ENCODE measurements at regions not wholly inside any gene's neighbourhood (a gene's known extent, or its start where the extent isn't known, plus 50 kb on each side); places are given as distances from the start of the nearest gene placed in this dataset.

DNA sequence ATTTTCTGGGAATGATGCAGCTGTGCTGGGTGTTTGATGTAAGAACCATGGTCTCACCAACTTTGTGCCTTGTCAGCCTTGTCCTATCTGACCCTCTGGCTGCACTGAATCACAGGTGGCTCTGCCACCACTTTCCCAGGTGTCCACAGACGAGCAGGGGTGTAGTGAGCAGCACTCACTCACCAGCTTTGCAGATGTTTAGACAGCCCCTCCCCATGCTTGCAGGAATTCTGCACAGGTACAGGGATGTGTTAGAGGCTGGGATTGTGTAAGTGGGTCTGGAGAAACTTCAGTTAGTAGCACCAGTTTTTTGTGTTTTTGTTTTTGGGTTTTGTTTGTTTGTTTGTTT lies 88.2 kb upstream of the NAA20 start:
- no peaks in the 10 kb centered on the region for H3K4me1 Mint-ChIP-seq
- no peaks in the 10 kb centered on the region for H3K36me3 Mint-ChIP-seq
- no peak overlapping the region for H3K27ac Mint-ChIP-seq
- CTCF ChIA-PET, result no interaction called here
- H3K27me3 Mint-ChIP-seq, result peaks cover 12% of the 10 kb centered on the region
- H3K4me3 Mint-ChIP-seq, result no peak overlapping the region
- DNase-seq, result no peak
- H3K9me3 Mint-ChIP-seq, result no peaks in the 10 kb centered on the region

DNA sequence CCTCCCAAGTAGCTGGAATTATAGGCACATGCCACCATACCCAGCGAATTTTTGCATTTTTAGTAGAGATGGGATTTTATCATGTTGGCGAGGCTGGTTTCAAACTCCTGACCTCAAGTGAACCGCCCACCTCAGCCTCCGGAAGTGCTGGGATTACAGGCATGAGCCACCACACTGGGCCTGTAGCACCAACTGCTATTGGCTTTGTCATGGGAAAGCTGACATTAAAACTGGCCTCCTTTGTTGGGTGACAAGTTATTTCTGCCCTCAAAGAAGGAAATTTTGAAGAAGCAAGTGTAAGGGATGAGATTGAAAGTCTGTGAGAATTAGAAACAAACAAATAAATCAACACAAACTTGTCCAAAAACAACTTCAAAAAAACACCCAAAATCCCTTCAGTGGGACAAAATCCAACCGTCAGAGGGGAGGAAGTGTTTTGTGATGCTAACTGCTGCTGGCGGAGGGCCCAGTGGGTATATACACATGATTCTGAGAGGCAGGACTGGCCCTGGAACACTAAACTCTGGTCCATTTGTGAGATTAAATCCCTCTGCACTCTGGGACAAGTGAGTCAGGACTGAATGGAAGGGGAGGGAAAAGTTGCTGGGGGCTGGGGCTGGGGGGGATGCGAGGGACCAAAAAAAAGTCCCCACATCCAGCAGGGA lies 87.5 kb upstream of the NAA20 start:
- no peaks in the 10 kb centered on the region for H3K4me1 Mint-ChIP-seq
- no peaks in the 10 kb centered on the region for H3K36me3 Mint-ChIP-seq
- CTCF ChIA-PET, result no interaction called here
- DNase-seq, result no peak
- peaks cover 12% of the 10 kb centered on the region for H3K27me3 Mint-ChIP-seq
- no peaks in the 10 kb centered on the region for H3K9me3 Mint-ChIP-seq
- H3K27ac Mint-ChIP-seq, result no peak overlapping the region
- no peak overlapping the region for H3K4me3 Mint-ChIP-seq

DNA sequence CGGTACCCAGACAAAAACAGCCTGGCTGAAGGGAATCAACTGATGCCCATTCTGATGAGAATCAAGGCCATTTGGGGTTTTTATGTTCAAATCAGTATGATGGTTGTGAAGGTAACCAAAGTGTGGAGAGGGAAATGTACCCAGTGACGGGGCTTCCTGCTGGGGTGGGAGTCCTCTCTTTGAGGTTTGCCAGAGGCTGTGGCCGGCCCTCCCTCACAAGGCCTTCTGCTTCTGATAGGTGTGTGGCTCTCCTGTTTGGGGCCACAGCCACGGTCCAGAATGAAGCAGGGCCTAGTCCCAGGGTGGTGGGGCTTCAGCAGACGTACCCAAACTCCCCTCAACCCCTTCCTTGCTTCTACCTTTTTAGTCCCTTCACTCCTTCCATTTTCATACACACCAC lies 86.7 kb upstream of the NAA20 start:
- H3K4me3 Mint-ChIP-seq, result no peak overlapping the region
- no peak for DNase-seq
- CTCF ChIA-PET, result no interaction called here
- no peak overlapping the region for H3K27ac Mint-ChIP-seq
- peaks cover 19% of the 10 kb centered on the region for H3K27me3 Mint-ChIP-seq
- H3K36me3 Mint-ChIP-seq, result no peaks in the 10 kb centered on the region
- no peaks in the 10 kb centered on the region for H3K4me1 Mint-ChIP-seq
- no peaks in the 10 kb centered on the region for H3K9me3 Mint-ChIP-seq

DNA sequence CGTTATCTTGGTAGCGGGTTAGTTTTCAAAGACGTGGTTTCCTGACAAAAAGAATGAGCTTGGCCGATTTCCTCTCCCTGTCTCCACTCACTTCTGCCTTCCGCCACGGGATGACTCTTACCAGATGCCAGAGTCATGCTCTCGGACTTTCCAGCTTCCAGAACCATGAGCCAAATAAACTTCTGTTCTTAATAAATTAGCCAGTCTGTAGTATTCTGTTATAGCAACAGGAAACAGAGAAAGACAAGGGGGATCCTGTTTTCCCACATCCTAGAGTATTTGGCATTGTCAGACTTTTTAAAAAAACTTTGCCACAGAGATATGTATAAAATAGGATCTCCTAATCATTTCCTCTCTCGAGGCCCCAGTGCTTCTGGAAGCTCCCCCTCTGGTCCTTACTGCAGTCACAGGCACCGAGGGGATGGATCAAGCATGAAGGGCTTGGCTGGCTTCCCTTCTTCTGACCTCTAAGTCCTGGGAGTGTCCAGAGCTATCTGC lies 84.9 kb upstream of the NAA20 start:
- CTCF ChIA-PET, result no interaction called here
- H3K4me1 Mint-ChIP-seq, result peaks cover 4% of the 10 kb centered on the region
- H3K27me3 Mint-ChIP-seq, result peaks cover 33% of the 10 kb centered on the region
- H3K9me3 Mint-ChIP-seq, result no peaks in the 10 kb centered on the region
- no peak for DNase-seq
- H3K27ac Mint-ChIP-seq, result no peak overlapping the region
- no peak overlapping the region for H3K4me3 Mint-ChIP-seq
- H3K36me3 Mint-ChIP-seq, result no peaks in the 10 kb centered on the region

DNA sequence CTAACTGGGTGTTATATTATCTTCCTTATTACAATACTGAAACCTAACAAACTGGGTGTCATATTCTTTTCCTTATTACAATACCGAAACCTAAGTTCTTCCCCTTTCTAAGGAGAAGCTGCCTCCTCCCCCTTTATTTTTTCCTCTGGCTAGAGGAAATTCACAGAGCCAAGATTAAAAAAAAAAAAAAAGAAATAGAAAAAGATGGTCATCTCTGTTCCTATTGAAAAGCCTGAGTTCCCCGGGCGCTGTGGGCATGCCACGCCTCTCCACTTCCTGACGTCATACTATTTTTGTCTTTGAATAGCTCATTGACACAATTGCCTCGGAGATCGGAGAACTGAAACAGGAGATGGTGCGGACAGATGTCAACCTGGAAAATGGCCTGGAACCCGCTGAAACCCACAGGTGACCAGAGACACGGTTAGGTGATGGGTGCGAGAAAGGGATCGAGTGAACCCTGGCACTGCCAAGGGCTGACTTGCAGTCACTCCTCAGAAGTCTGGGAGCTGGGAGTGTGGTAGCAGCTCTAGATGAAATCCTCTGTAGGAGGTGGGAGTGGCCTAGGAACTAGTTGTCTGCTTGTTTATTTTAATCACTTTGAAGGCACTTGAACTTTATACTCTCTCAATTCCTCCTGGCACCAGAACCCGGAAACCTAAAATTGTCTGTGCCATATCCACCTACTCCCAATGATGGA lies 82.2 kb upstream of the NAA20 start:
- Mint-ChIP-seq H3K36me3 (peaks cover 2% of the 10 kb centered on the region), H3K4me1 (peaks cover 22% of the 10 kb centered on the region), H3K9me3 (no peaks in the 10 kb centered on the region), H3K4me3 (no peak overlapping the region), H3K27ac (no peak overlapping the region), H3K27me3 (peaks cover 55% of the 10 kb centered on the region)
- no peak for DNase-seq
- CTCF ChIA-PET, result interaction anchor here (0.6 kb wide), 1 partner anchor 30 kb away, joined by 3 read pairs; no protein-coding TSS in a partner anchor

DNA sequence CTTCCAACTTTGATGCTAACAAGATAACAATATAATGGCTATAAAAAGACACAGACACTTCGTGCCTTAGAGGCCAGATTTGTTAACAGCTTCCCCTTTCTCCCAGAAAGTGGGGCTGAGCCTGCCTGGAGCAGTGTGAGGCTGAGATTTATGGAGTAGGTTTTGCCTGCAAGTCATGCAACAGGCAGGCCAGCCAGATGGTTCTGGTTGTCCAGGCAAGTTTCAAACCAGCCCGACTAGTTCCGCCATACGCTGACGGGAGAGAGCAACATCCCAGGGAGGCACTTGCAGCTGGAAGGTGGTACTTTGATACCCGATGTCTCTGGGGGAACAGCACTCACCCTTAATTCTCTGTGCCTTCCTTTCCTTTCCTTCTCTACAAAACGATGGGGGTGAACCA lies 81.3 kb upstream of the NAA20 start:
- H3K27me3 Mint-ChIP-seq, result peaks cover 58% of the 10 kb centered on the region
- H3K4me1 Mint-ChIP-seq, result peaks cover 22% of the 10 kb centered on the region
- H3K9me3 Mint-ChIP-seq, result no peaks in the 10 kb centered on the region
- DNase-seq, result no peak
- H3K27ac Mint-ChIP-seq, result no peak overlapping the region
- no peak overlapping the region for H3K4me3 Mint-ChIP-seq
- CTCF ChIA-PET, result no interaction called here
- peaks cover 2% of the 10 kb centered on the region for H3K36me3 Mint-ChIP-seq

DNA sequence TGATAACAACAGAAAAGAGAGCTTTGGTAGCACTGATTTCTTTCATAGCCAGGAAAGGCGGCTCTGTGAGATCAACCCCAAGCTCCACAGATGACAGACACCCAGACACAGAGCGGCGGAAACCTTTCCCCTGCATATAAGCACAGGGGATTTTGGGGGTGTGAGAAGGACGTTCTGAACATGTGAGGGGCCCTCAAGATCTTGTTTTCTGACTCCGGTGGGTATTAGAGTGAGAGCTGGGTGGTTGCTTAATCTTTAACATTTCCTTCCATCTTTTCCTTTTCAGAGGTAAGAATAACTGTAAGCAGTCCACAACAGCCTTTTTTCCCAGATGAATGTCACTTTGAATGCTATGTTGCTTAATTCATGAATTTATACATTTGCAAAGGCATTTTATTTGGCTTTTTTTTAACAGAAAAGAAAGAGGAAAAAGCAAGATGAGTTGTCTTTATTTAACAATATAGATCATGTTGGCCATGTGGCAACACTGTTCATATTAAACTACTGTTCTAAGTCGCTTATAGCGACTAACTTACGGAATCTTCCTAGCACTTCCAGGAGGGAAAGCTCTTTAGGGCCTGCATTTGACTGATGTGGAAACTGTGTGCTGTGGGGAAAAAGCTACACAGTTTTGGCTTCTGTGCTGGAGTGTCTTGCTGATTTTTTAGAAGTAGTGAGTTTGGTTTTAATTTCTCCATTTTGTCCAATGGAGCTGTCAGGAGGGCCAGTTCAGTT lies 80.5 kb upstream of the NAA20 start:
- no peak overlapping the region for H3K4me3 Mint-ChIP-seq

DNA sequence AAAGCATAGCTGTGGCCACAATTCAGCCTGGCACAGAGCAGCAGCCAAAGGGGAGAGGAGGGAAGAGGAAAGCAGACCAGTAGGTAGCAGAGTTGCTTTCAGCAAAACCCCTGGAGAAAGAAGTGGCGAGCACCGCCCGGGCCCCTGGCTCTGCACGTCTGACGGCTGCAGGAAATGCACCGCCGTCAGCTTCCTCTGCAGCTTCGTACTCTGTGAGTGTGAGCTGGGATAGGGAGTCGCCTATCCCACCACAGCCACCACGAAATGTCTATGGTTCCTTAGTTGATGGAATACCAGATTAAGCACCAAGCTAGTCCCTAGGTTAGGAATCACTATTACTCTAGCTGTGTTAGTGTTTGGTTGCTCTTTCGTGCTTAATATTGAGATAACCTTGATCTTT lies 79.9 kb upstream of the NAA20 start:
- peaks cover 61% of the 10 kb centered on the region for H3K27me3 Mint-ChIP-seq
- CTCF ChIA-PET, result interaction anchor here (0.7 kb wide), 1 partner anchor 58 kb away, joined by 3 read pairs; no protein-coding TSS in a partner anchor

More for the DNA sequence above, 80.5 kb upstream of the NAA20 start:
- H3K27ac Mint-ChIP-seq, result no peak overlapping the region
- peaks cover 61% of the 10 kb centered on the region for H3K27me3 Mint-ChIP-seq
- no peaks in the 10 kb centered on the region for H3K9me3 Mint-ChIP-seq
- peaks cover 2% of the 10 kb centered on the region for H3K36me3 Mint-ChIP-seq
- CTCF ChIA-PET, result interaction anchor here (0.7 kb wide), 1 partner anchor 58 kb away, joined by 3 read pairs; no protein-coding TSS in a partner anchor
- peaks cover 22% of the 10 kb centered on the region for H3K4me1 Mint-ChIP-seq
- no peak for DNase-seq

DNA sequence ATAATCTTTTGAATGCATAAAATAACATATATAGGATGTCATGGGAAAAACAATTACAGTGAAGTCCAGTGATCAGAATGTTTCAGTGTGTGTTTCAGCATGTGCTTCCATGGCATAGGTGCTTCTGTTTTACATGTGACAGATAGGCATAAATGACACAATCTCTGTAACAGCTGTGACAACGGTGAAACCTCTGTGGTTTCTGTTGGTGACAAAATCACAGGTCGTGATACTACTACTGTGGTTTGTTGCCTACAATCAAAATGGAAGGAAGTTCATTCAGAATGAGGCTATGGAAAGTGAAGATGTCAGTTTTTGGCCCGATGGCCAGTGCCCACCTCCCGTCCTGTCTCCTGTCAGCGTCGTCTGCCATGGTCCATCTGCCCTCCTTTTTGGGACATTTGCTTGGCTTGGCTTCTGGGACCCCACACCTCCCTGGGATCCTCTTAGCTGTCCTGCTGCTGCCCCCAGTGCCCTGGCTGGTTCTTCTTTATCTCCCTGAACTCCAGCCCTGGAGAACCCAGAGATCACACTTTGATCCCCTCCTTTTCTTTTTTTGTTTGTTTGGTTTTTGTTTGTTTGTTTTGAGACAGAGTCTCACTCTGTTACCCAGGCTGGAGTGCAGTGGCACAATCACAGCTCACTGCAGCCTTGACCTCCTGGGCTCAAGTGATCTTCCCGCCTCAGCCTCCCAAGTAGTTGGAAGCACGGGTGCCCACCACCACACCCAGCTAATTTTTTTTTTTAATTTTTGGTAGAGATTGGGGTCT lies 79.3 kb upstream of the NAA20 start:
- H3K4me1 Mint-ChIP-seq, result peaks cover 22% of the 10 kb centered on the region
- H3K4me3 Mint-ChIP-seq, result peak overlapping the region; percentile 13
- peaks cover 60% of the 10 kb centered on the region for H3K27me3 Mint-ChIP-seq
- peak; percentile 40 for DNase-seq
- CTCF ChIA-PET, result interaction anchor here (0.7 kb wide), 1 partner anchor 57 kb away, joined by 3 read pairs; no protein-coding TSS in a partner anchor
- H3K27ac Mint-ChIP-seq, result no peak overlapping the region
- no peaks in the 10 kb centered on the region for H3K9me3 Mint-ChIP-seq
- H3K36me3 Mint-ChIP-seq, result peaks cover 2% of the 10 kb centered on the region

More for the DNA sequence above, 79.9 kb upstream of the NAA20 start:
- Mint-ChIP-seq H3K9me3 (no peaks in the 10 kb centered on the region), H3K4me3 (no peak overlapping the region), H3K36me3 (peaks cover 2% of the 10 kb centered on the region), H3K27ac (no peak overlapping the region), H3K4me1 (peaks cover 22% of the 10 kb centered on the region)
- peak; percentile 37 for DNase-seq

DNA sequence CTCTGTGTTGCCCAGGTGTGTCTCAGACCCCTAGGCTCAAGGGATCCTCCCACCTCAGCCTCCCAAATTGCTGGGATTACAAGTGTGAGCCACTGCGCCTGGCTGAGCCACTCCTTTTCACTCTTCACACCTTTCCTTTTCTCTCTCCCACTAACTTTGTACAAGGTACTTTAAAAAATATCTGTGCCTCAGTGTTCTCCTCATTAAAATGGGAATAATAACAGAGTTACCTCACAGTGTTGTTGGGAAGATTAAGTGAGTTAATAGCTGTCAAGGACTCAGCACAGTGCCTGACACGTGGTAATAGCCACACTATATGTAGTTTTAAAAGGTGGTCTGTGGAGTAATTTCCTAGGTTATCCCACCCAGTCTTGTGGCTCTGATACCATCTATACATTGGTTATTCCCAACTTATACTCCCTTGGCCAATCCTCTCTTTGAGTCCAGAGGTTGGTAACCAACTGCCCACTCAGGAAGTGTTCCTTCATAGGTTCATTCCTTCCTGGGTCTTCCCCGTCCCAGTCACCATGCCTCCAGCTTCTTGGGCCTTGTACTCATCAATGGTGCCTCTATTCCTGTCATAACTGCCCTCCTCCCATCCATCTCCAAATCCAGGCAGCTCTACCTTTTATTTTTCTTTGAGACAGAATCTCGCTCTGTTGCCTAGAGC lies 78.6 kb upstream of the NAA20 start:
- peaks cover 22% of the 10 kb centered on the region for H3K4me1 Mint-ChIP-seq
- no peak overlapping the region for H3K4me3 Mint-ChIP-seq
- CTCF ChIA-PET, result no interaction called here
- H3K27ac Mint-ChIP-seq, result no peak overlapping the region
- H3K36me3 Mint-ChIP-seq, result peaks cover 2% of the 10 kb centered on the region
- no peaks in the 10 kb centered on the region for H3K9me3 Mint-ChIP-seq
- DNase-seq, result no peak
- H3K27me3 Mint-ChIP-seq, result peaks cover 57% of the 10 kb centered on the region

DNA sequence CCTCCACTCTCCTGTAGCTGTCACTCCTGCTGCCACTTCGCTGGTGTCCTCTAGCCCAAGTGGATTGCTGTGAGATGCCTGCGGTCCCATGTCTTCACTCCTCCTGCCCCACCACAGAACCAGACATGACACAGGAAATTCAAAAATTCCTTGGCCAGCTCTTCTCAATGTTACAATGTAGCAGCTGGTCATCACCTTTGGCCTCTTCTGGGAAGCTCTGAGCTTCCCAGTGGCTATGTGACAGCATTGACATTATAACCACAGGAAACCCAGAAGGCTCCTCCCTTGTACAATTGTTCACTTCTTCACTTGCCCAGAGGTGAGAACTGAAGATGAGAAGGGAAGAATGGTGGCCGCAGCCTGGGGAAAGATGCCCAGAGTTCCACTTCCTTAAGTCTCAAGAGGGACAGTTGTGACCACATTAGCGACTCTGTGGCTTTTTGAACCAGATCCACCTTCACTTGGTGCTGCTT lies 76.1 kb upstream of the NAA20 start:
- DNase-seq, result no peak
- H3K9me3 Mint-ChIP-seq, result no peaks in the 10 kb centered on the region
- CTCF ChIA-PET, result no interaction called here
- H3K4me3 Mint-ChIP-seq, result no peak overlapping the region
- peaks cover 49% of the 10 kb centered on the region for H3K27me3 Mint-ChIP-seq
- H3K36me3 Mint-ChIP-seq, result peaks cover 2% of the 10 kb centered on the region
- peaks cover 22% of the 10 kb centered on the region for H3K4me1 Mint-ChIP-seq
- H3K27ac Mint-ChIP-seq, result no peak overlapping the region

DNA sequence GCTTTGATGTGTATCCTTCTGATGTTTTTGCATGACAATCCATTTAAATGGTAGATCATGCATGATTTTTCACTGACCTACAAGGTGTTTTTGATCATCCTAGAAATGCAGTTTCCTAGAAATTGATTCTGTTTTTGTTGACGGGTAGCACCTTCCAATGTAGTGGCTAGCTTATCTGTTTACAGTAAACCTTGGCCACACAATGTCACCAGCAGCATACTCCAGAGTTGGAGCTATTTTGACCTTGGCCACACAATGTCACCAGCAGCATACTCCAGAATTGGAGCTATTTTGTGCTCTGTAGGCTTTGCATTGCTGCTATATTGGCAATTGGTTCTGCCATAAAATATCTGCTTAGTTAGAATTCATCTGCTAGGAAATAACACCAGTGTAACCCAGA lies 74.6 kb upstream of the NAA20 start:
- Mint-ChIP-seq H3K36me3 (peaks cover 2% of the 10 kb centered on the region), H3K4me3 (no peak overlapping the region), H3K4me1 (peaks cover 14% of the 10 kb centered on the region), H3K27ac (no peak overlapping the region), H3K9me3 (no peaks in the 10 kb centered on the region), H3K27me3 (peaks cover 40% of the 10 kb centered on the region)
- CTCF ChIA-PET, result no interaction called here
- DNase-seq, result no peak

DNA sequence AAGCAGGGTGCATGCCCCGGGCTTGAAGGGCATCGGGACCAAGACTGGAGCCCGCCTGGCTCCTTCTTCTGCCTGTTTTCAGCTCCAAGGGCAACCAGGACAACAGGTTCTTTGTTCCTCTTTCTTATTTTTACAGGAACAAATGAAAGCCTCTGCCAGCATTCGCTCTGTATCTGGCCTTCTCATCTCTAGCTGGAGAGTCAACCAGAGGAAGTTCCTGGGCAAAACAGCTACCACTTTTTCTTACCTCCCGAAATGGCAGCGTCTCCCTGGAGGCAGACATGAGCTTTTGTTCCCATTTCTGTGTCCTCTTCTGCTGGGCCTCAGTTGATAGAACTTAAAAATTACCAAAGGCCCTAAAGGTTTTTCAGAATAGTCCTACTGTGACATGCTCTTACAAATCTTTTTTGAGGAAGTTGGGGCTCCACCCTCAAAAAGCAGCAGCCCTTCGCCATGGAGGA lies 74.1 kb upstream of the NAA20 start:
- CTCF ChIA-PET, result no interaction called here
- Mint-ChIP-seq H3K27me3 (peaks cover 35% of the 10 kb centered on the region), H3K4me3 (no peak overlapping the region), H3K27ac (no peak overlapping the region), H3K9me3 (no peaks in the 10 kb centered on the region), H3K4me1 (peaks cover 9% of the 10 kb centered on the region), H3K36me3 (peaks cover 2% of the 10 kb centered on the region)
- DNase-seq, result no peak

Measured in activated naive CD4-positive, alpha-beta T cell treated with anti-CD3 and anti-CD28 coated beads, Interleukin-2, amount 10 ng/mL, durations not matched to agents 7 days and 5 days (primary cell).